DMS153 treated with DMSO at 0.1 percent for 48 hours (cell line): ENCODE measurements at regions not wholly inside any gene's neighbourhood (a gene's known extent, or its start where the extent isn't known, plus 50 kb on each side); places are given as distances from the start of the nearest gene placed in this dataset.
"Not testable (repeated sequence)": the region's sequence is repeated elsewhere in the genome, so short reads cannot be mapped to it uniquely, and the experiment has no call there.

Experiments
- DNase-seq: peaks from one replicate; lab custom pipeline; 2025; ENCODE audit not compliant: unreplicated experiment; lab: John Stamatoyannopoulos, UW

GRCh38 chr9:135269912-135270830 lies 182.7 kb downstream of the OLFM1 start:
- DNase-seq, result no peak

DNA sequence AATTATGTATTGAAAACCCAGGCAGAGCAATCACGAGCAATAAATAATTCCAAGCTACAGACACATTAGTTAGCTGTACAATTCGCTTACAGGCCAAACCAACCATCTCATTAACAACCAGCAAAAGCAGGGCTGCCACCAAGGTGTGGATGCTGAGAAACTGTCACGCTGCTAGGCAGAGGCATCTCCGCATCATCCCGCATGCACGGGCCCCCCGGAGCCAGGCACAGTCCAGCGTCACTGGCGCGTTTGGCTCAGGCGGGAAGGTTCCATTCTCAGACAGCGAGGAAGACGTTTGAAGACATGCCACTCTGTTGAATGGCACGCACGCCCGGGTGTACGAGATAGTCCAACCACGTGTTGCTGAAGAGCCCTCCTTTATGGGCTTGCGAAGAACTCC lies 184.0 kb downstream of the OLFM1 start:
- no peak for DNase-seq

GRCh38 chr9:135272608-135273007 lies 185.1 kb downstream of the OLFM1 start:
- DNase-seq, result no peak

DNA sequence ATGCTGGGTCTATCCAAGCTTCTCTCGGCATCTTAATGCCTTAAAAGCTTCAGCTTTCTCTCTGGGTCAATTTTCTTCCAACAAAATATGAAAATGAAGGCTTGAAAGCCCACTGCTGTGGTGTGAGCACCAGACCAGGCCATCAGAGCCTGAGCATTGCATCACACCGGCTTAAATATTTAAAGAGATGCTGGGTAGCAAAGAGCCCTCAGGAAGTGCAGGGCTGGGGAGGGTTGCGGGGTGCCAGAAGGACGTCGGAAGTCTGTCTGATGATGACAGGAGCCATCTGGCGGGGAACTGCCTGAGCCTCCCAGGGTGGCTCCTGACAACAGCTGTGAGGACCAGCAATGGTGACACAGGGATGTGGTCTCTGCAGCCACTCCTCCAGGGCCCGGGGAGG lies 185.5 kb downstream of the OLFM1 start:
- no peak for DNase-seq

DNA sequence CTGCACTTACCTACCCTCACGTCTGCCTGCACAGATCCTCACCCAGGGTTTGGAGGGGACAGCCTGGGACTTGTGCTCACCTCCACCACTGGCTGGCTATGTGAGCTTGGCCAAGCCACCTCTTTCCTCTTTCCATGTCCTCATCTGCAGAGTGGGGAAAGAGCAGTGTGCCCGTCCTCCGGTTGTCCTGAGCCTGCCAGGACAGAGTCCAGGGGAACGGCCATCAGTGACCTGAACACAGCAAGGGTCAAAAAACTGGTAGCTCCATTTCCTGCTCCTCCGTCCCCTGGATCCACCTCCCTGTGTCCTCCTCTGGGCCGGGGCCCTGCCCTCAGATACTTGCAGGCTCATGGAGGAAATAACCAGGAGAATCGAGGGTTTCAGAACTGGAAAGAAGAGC lies 187.7 kb downstream of the OLFM1 start:
- no peak for DNase-seq

- no peak for DNase-seq
These were observed 188.3 kb downstream of the OLFM1 start for GRCh38 chr9:135275571-135276289.

GRCh38 chr9:135277219-135278201 lies 190.0 kb downstream of the OLFM1 start:
- no peak for DNase-seq

GRCh38 chr9:135278586-135278985 lies 191.1 kb downstream of the OLFM1 start:
- no peak for DNase-seq

GRCh38 chr9:135279385-135279784 lies 191.9 kb downstream of the OLFM1 start:
- DNase-seq, result no peak

DNA sequence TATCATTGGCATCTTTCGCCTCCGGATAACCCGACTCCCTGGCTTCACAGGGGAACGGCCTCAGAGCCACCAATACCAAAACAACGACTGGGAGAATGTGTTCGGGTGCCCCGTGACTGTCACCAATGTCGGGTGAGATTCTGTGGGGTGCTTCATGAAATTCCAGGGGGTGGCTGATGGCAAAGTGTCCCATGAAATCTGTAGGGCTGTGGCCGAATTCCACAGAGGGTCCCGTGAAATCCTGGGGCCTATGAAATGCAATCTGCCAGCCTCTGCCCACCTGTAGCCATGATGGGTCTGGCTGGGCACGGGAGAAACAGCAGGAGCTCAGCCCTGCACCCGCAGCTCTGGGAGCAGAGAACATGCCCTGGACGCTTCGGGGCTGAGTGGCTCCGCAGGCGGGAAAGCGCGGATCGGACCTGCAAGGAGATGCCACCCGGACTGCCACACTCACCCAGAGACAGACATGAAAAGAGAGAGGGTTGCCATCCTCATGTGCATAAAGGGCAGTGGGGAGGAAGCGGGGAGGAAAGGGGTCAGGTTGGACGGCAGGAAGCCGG lies 192.4 kb downstream of the OLFM1 start:
- DNase-seq, result no peak

DNA sequence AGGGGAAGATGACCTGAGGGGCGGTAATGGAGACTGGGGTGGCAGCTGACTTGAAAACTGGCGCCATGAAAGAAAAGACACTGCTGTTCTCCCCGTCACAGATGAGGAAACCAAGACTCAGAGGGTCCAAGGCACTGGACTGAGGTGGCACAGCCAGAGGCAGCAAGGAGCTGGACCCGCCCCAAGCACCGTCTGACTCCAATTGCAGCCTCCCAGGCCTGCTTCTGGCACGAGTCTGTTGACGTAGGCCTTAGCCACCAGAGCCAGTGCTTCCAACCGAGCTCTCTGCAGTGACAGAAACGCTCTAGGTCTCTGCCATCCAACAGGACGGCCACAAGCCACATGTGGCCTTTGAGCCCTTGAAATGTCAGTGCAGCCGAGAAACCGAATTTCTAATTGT lies 193.2 kb downstream of the OLFM1 start:
- DNase-seq, result no peak

DNA sequence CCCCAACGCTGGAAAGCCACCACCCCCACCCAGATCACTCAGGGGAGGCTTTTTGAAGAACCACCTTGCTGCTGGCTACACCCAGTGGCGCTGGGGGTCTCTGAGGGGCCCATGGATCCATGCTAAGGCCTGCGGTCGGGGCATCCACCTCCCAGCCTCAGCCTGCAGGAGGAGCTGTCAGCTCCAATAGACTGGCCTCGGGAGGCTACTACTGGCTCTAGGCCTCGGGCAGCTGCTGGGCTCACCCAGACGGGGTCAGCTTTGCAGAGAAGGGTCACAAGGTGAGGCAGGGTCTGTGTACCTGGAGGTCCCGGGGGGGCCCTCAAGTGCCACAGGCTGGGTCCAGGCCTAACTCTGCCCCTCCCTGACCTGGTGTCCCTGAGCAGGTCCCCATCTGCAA lies 193.7 kb downstream of the OLFM1 start:
- DNase-seq, result no peak

DNA sequence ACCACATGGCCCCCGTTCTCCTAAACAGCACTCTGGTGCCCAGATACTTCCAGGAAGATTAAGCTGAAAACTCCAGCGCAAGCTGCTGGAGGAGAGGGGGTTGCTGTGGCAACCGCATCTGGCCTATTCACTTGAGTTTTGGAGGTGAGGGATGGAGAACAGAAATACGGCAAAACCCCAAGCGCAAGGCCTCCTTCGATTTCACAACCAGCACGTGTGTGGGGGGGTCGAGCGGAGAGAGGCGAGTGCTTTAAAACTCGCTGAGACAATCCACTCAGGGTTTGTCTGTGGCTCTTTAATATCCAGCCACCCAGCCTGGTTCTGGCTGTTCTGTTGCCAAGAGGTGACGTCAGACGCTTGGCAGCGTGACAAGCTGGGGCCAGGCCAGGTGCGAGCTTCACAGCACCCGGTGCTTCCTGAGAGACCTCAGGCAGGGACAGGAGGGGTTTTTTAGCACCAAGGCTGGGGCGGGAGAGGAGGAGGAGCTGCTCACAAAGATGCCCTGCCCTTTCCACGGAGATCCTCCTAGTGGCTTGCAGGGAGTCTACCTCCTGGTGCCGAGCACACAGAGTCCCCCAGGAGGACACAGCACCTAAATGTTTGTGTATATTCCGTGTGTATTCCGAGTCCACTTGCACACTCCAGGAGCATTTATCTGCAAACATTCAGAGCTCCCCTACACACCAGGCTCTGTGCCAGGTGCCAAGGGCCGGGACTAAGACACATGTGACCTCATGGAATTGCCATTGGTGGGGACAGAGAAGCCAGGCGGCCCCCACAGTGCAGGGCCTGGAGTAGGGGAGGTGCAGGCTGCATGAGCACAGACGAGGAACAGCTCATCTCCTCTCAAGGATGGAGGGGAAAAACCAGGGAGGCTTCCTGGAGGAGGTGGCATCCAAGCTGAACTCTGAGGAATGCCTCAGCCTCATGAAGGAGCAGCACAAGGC lies 194.6 kb downstream of the OLFM1 start:
- DNase-seq, result peak; percentile 85

- DNase-seq, result no peak
These were observed 195.3 kb downstream of the OLFM1 start for GRCh38 chr9:135282808-135283207.

- DNase-seq, result no peak
These were observed 195.9 kb upstream of the PPP1R26 start for GRCh38 chr9:135283671-135284070.

GRCh38 chr9:135284386-135285134 lies 195.0 kb upstream of the PPP1R26 start:
- DNase-seq, result no peak

- not testable (repeated sequence) for DNase-seq
These were observed 193.2 kb upstream of the PPP1R26 start for GRCh38 chr9:135286187-135286925.

- no peak for DNase-seq
These were observed 192.6 kb upstream of the PPP1R26 start for GRCh38 chr9:135286961-135287360.
